ENCODE measurements at regions not wholly inside any gene's neighbourhood (a gene's known extent, or its start where the extent isn't known, plus 50 kb on each side); places are given as distances from the start of the nearest gene placed in this dataset.

DNA sequence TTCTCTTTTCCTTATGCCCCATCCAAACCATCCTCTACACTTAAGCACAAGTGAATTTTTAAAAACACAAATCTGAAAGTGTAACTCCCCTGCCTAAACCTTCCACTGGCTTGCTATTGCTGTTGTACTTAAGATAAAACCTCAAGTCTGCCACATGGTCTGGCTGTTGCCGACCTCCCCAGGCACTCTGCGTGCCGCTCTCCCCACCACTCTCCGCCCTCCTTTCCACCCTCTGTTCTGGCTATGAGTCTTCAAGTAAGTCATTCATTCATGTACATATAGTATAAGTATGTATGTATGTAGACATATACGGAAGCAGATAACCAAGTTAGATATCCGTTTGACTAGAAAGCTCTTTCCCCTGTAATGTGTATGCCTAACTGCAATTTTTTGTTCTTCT is 94.7 kb upstream of the ANKRD55 start:
- H3K27ac ChIP-seq (ENCODE audit: extremely low read length, insufficient read depth, low read length) = no peak overlapping the region
- H3K4me1 ChIP-seq (ENCODE audit: insufficient read depth, low read length) = peaks cover 73% of the 10 kb centered on the region
- no peak for DNase-seq (ENCODE audit: low spot score)
- TF ChIP-seq ZNF180 (CRISPR knock-in tag; IDR thresholded peaks at IDR 0.05; ENCODE audit: borderline replicate concordance, low read depth) (no peak), NFE2 (CRISPR knock-in tag; IDR thresholded peaks at IDR 0.05) (no peak), ZNF749 (CRISPR knock-in tag; IDR thresholded peaks at IDR 0.05; ENCODE audit: borderline replicate concordance) (no peak), ZNF24 (IDR thresholded peaks at IDR 0.05) (no peak), ZNF530 (CRISPR knock-in tag; IDR thresholded peaks at IDR 0.05; ENCODE audit: low read depth) (no peak), EED (CRISPR knock-in tag; IDR thresholded peaks at IDR 0.05) (no peak), RXRB (CRISPR knock-in tag; IDR thresholded peaks at IDR 0.05; ENCODE audit: borderline replicate concordance) (no peak), RARA (CRISPR knock-in tag; IDR thresholded peaks at IDR 0.05) (no peak), NCOA1 (CRISPR knock-in tag; IDR thresholded peaks at IDR 0.05) (no peak)
- TF ChIP-seq, protein P1, sequence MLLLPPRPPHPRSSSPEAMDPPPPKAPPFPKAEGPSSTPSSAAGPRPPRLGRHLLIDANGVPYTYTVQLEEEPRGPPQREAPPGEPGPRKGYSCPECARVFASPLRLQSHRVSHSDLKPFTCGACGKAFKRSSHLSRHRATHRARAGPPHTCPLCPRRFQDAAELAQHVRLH (CRISPR knock-in tag; IDR thresholded peaks at IDR 0.05; ENCODE audit: borderline replicate concordance, low read depth) = no peak
- TF ChIP-seq, protein P2, sequence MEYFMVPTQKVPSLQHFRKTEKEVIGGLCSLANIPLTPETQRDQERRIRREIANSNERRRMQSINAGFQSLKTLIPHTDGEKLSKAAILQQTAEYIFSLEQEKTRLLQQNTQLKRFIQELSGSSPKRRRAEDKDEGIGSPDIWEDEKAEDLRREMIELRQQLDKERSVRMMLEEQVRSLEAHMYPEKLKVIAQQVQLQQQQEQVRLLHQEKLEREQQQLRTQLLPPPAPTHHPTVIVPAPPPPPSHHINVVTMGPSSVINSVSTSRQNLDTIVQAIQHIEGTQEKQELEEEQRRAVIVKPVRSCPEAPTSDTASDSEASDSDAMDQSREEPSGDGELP (IDR thresholded peaks at IDR 0.05; ENCODE audit: borderline replicate concordance, low read depth) = no peak
- H3K79me2 ChIP-seq (ENCODE audit: insufficient read depth, low read length) = no peaks in the 10 kb centered on the region
- no TSS peak for BruUV-seq (replicated peaks)
- no peaks in the 10 kb centered on the region for H3K27me3 ChIP-seq (ENCODE audit: control insufficient read depth in 1 of 2, insufficient read depth in 2 of 2, low read length in 2 of 2)
- no peak overlapping the region for H3K9ac ChIP-seq (ENCODE audit: insufficient read depth, low read depth, low read length)
- WGBS (ENCODE audit: low lambda C conversion rate) = 93% methylated on average over 6 of the region's 6 CpGs
- ChIA-PET CTCF (ENCODE audit: low intra/inter-chr PET ratio, low total read pairs) (no interaction called here), POLR2A (interaction anchor here (0.7 to 4.1 kb wide), 3 partner anchors 22 to 79 kb away, joined by 3 to 25 read pairs (median 9); no protein-coding TSS in a partner anchor)
- no peak for FAIRE-seq
- no peaks in the 10 kb centered on the region for H4K20me1 ChIP-seq (ENCODE audit: insufficient read depth, low read length)
- in situ Hi-C loops (cut with HindIII; ENCODE audit: extremely low pct_ligation_motif_present, low pct_unique_long_range_greater_than_20kb) = no loop called here
- no peaks in the 10 kb centered on the region for H3K36me3 ChIP-seq (replicated peaks in 1 of 2; ENCODE audit: control insufficient read depth in 1 of 2, insufficient read depth in 2 of 2, low read length in 2 of 2)
- intact Hi-C loops (cut with micrococcal nuclease; ENCODE audit: unreplicated experiment) = loop anchor here (2.0 kb wide), 1 partner anchor 31 kb away; no protein-coding TSS in a partner anchor
- no peak overlapping the region for H3K4me3 ChIP-seq (replicated peaks in 1 of 3; ENCODE audit: insufficient read depth in 1 of 3, low read depth in 2 of 3, low read length in 3 of 3)
- ATAC-seq = no peak
- H3K9me3 ChIP-seq (ENCODE audit: low read length) = no peaks in the 10 kb centered on the region
- H3K4me2 ChIP-seq (ENCODE audit: low read depth, low read length) = no peak overlapping the region
- no peak overlapping the region for H2AFZ ChIP-seq (ENCODE audit: low read length)

Data from HepG2 (cell line).